Peyer's patch (tissue), 4 donors: ENCODE measurements at regions not wholly inside any gene's neighbourhood (a gene's known extent, or its start where the extent isn't known, plus 50 kb on each side); places are given as distances from the start of the nearest gene placed in this dataset.

Experiments used
- DNase-seq, 3 donors: peaks; one replicate each; pipeline ENCODE4 v3.0.0-alpha.2; 2017 to 2019
- H3K27ac ChIP-seq, 4 donors: fragments of 200-600 bp; sonication (generic); one replicate each; pipeline ENCODE4 v1.5.1; 2016 to 2019
- H3K27me3 ChIP-seq, 2 donors: fragments of 200-600 bp; sonication (generic); one replicate each; pipeline ENCODE4 v1.5.1; 2019
- H3K36me3 ChIP-seq, 3 donors: fragments of 200-600 bp; sonication (generic); one replicate each; pipeline ENCODE4 v1.5.1; 2016 to 2019
- H3K4me1 ChIP-seq, 4 donors: fragments of 200-600 bp; sonication (generic); one replicate each; pipeline ENCODE4 v1.5.1; 2016 to 2019
- H3K4me3 ChIP-seq, 4 donors: fragments of 200-600 bp; sonication (generic); 1 replicate in 3 of 4; 2 replicates in 1 of 4; pipeline ENCODE4 v1.5.1; 2016 to 2019; ENCODE audit warnings: mild to moderate bottlenecking in 1 of 4
- H3K9me3 ChIP-seq, 4 donors: fragments of 200-600 bp; sonication (generic); one replicate each; pipeline ENCODE4 v1.5.1; 2016 to 2019; ENCODE audit warnings: mild to moderate bottlenecking in 1 of 4
- POLR2A ChIP-seq, 2 donors: fragments of 450-650 bp; IDR thresholded peaks; one replicate each; pipeline ENCODE4 v1.5.1; 2017; ENCODE audit warnings: antibody characterized with exemption in 2 of 2, mild to moderate bottlenecking in 2 of 2, moderate library complexity in 2 of 2
- TF ChIP-seq, protein P1 (sequence below), 6 experiments: fragments of 450-650 bp in 4 of 6; fragments of 200-600 bp in 2 of 6; sonication (generic) in 1 of 6; IDR thresholded peaks; one replicate each; pipeline ENCODE4 v1.5.1; 2017 to 2019; ENCODE audit warnings: antibody characterized with exemption in 6 of 6, mild to moderate bottlenecking in 3 of 6, moderate library complexity in 1 of 6

- no peak overlapping the region for H3K4me3 ChIP-seq
- no peak overlapping the region for H3K27ac ChIP-seq
- TF ChIP-seq, protein P1, sequence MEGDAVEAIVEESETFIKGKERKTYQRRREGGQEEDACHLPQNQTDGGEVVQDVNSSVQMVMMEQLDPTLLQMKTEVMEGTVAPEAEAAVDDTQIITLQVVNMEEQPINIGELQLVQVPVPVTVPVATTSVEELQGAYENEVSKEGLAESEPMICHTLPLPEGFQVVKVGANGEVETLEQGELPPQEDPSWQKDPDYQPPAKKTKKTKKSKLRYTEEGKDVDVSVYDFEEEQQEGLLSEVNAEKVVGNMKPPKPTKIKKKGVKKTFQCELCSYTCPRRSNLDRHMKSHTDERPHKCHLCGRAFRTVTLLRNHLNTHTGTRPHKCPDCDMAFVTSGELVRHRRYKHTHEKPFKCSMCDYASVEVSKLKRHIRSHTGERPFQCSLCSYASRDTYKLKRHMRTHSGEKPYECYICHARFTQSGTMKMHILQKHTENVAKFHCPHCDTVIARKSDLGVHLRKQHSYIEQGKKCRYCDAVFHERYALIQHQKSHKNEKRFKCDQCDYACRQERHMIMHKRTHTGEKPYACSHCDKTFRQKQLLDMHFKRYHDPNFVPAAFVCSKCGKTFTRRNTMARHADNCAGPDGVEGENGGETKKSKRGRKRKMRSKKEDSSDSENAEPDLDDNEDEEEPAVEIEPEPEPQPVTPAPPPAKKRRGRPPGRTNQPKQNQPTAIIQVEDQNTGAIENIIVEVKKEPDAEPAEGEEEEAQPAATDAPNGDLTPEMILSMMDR (IDR thresholded peaks at IDR 0.05) = no peak
- TF ChIP-seq POLR2A (IDR thresholded peaks at IDR 0.05) = no peak
- no peaks in the 10 kb centered on the region for H3K4me1 ChIP-seq
- no peak for DNase-seq
- H3K36me3 ChIP-seq = no peaks in the 10 kb centered on the region
- no peaks in the 10 kb centered on the region for H3K9me3 ChIP-seq
- no peaks in the 10 kb centered on the region for H3K27me3 ChIP-seq
Measured at GRCh38 chr4:134365852-134366251, 164.3 kb upstream of the PABPC4L start.

DNA sequence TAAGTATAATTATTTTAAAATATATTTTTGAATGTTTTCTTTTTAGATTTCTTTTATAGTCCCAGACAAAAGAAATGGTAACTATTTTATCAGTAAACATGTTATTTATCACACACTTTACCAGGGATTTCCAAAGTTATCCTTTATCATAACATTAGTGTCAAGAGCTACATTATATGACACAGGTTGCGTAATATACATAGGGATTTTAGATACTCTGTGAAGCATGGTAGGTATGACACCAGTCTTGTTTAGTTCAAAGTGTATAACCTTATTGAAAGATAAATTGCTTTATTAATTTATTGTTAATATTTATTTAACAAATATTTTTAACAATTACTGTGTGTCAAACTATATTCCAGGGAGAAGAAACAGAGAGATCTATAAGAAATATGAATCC, 163.3 kb upstream of the PABPC4L start:
- no peaks in the 10 kb centered on the region for H3K9me3 ChIP-seq
- H3K36me3 ChIP-seq = no peaks in the 10 kb centered on the region
- no peaks in the 10 kb centered on the region for H3K4me1 ChIP-seq
- no peaks in the 10 kb centered on the region for H3K27me3 ChIP-seq
- H3K4me3 ChIP-seq = no peak overlapping the region
- TF ChIP-seq, protein P1 (IDR thresholded peaks at IDR 0.05) = no peak
- no peak for TF ChIP-seq POLR2A (IDR thresholded peaks at IDR 0.05)
- H3K27ac ChIP-seq = no peak overlapping the region
- DNase-seq = no peak

DNA sequence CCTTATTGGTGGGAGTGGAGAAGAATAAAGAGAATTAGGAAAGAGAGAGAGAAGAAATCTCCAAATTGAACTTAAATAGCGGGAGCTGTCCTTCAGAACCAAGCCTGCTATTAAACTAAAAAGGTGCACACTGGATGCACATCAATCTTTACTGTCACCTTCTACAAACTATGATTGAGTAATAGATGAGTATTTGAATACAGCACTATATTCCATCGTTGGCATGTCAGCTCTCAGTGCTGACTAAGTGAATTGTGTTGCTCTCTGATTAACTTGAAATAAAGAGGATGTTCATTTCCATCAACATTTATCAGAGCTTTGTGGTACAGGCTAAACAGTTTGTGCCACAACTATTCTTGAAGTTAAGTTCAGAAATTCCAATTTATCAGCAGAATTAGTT, 143.7 kb upstream of the PABPC4L start:
- no peak for TF ChIP-seq POLR2A (IDR thresholded peaks at IDR 0.05)
- TF ChIP-seq, protein P1 (IDR thresholded peaks at IDR 0.05) = no peak
- no peaks in the 10 kb centered on the region for H3K36me3 ChIP-seq
- no peaks in the 10 kb centered on the region for H3K27me3 ChIP-seq
- no peaks in the 10 kb centered on the region for H3K9me3 ChIP-seq
- H3K4me3 ChIP-seq = no peak overlapping the region
- no peaks in the 10 kb centered on the region for H3K4me1 ChIP-seq
- no peak for DNase-seq
- no peak overlapping the region for H3K27ac ChIP-seq

DNA sequence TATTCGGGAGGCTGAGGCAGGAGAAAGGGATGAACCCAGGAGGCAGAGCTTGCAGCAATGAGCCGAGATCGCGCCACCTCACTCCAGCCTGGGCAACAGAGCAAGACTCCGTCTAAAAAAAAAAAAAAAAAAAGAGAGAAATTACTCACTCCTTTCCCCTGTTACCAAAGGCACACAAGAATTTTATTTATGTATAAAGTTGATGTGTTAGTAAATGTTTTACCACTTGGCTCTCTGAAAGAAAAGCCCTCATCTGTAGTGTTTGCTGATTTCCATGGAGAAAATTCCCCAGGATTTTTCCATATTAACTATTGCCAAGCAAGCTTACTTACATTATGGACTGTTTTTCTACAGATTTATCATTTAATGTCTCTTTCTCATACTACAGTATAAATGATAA, 142.1 kb upstream of the PABPC4L start:
- Histone ChIP-seq H3K36me3 (no peaks in the 10 kb centered on the region), H3K9me3 (no peaks in the 10 kb centered on the region), H3K4me3 (no peak overlapping the region), H3K27ac (no peak overlapping the region), H3K4me1 (no peaks in the 10 kb centered on the region), H3K27me3 (no peaks in the 10 kb centered on the region)
- no peak for DNase-seq
- TF ChIP-seq, protein P1 (IDR thresholded peaks at IDR 0.05) = no peak
- TF ChIP-seq POLR2A (IDR thresholded peaks at IDR 0.05) = no peak

DNA sequence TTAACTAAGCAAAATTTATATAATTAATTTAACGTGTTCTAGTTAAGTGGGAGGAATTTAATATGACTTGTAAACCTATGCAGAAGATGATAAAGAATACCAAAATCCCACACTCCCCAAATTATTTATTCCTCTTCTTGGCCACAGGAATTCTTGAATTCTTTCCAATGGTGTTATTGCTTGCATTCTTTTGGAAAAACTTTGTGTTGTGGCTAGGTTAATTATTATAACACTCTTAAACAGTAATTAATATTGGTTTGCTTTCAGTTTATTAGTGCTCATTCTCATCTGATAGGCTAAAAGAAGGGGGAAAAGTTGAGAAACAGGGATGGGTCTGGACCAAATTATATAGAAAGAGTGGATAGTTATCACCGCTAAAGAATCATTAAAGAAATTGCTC, 141.5 kb upstream of the PABPC4L start:
- no peaks in the 10 kb centered on the region for H3K36me3 ChIP-seq
- H3K27ac ChIP-seq = no peak overlapping the region
- TF ChIP-seq, protein P1 (IDR thresholded peaks at IDR 0.05) = no peak
- TF ChIP-seq POLR2A (IDR thresholded peaks at IDR 0.05) = no peak
- no peak overlapping the region for H3K4me3 ChIP-seq
- no peaks in the 10 kb centered on the region for H3K27me3 ChIP-seq
- H3K4me1 ChIP-seq = no peaks in the 10 kb centered on the region
- DNase-seq = no peak
- H3K9me3 ChIP-seq = no peaks in the 10 kb centered on the region

DNA sequence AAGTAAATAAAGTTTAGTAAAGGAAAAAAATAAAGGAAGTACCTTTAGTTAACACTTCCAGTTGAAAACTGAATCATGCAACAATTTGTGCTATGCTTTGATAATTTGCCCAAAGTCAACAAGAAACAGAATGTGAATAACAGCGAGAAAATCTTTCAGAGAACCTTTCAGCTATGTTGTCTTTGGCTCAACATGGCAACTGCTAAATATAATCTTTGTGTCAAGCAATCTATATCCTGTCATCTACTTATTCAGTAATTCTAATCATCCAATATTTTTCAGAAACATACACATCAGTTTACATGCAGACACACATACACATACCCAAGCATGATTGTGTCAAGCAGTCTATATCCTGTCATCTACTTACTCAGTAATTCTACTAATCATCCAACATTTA, 136.0 kb upstream of the PABPC4L start:
- no peak overlapping the region for H3K27ac ChIP-seq
- H3K36me3 ChIP-seq = no peaks in the 10 kb centered on the region
- no peaks in the 10 kb centered on the region for H3K4me1 ChIP-seq
- H3K4me3 ChIP-seq = no peak overlapping the region
- TF ChIP-seq, protein P1 (IDR thresholded peaks at IDR 0.05) = no peak
- TF ChIP-seq POLR2A (IDR thresholded peaks at IDR 0.05) = no peak
- no peaks in the 10 kb centered on the region for H3K9me3 ChIP-seq
- DNase-seq = no peak
- no peaks in the 10 kb centered on the region for H3K27me3 ChIP-seq
